OCI-LY1 (cell line): ENCODE measurements at regions not wholly inside any gene's neighbourhood (a gene's known extent, or its start where the extent isn't known, plus 50 kb on each side); places are given as distances from the start of the nearest gene placed in this dataset.

Experiments used
- H2AFZ ChIP-seq: fragments of 200-600 bp; sonication (generic), shearing (Covaris generic); 2 replicates; pipeline ENCODE4 v1.6.0; 2014; ENCODE audit warnings: antibody characterized with exemption, mild to moderate bottlenecking, low read length
- H3F3A ChIP-seq: fragments of 200-600 bp; sonication (generic), shearing (Covaris generic); 2 replicates; pipeline ENCODE4 v1.6.0; 2014; ENCODE audit warnings: mild to moderate bottlenecking, antibody characterized with exemption, low read length, moderate library complexity; ENCODE audit not compliant: insufficient read depth
- H3K27ac ChIP-seq: fragments of 200-600 bp; sonication (generic); 2 replicates; pipeline ENCODE4 v1.5.1; 2014; ENCODE audit warnings: low read length, mixed run types, mild to moderate bottlenecking, low read depth; ENCODE audit not compliant: poor library complexity, severe bottlenecking
- H3K27me3 ChIP-seq: fragments of 200-600 bp; sonication (generic); 2 replicates; pipeline ENCODE4 v1.6.0; 2014; ENCODE audit warnings: antibody characterized with exemption, mild to moderate bottlenecking, low read length, moderate library complexity; ENCODE audit not compliant: insufficient read depth
- H3K36me3 ChIP-seq: fragments of 200-600 bp; sonication (generic); 2 replicates; pipeline ENCODE4 v1.6.1; 2014; ENCODE audit warnings: mild to moderate bottlenecking, antibody characterized with exemption, low read length, moderate library complexity, mixed read lengths; ENCODE audit not compliant: insufficient read depth
- H3K4me1 ChIP-seq: fragments of 200-600 bp; sonication (generic); 2 replicates; pipeline ENCODE4 v1.5.1; 2014; ENCODE audit warnings: mild to moderate bottlenecking, low read length, moderate library complexity; ENCODE audit not compliant: insufficient read depth, severe bottlenecking
- H3K4me2 ChIP-seq: fragments of 200-600 bp; sonication (generic), shearing (Covaris generic); 2 replicates; pipeline ENCODE4 v1.6.1; 2014; ENCODE audit warnings: low read length
- H3K4me3 ChIP-seq: fragments of 200-600 bp; sonication (generic); 2 replicates; pipeline ENCODE4 v1.5.1; 2014; ENCODE audit warnings: low read length, low read depth, mild to moderate bottlenecking, mixed read lengths; ENCODE audit not compliant: poor library complexity, severe bottlenecking
- H3K79me2 ChIP-seq: fragments of 200-600 bp; shearing (Covaris generic); 2 replicates; pipeline ENCODE4 v1.6.1; 2016; ENCODE audit warnings: mixed run types, low read length, mixed read lengths; ENCODE audit not compliant: insufficient read depth
- H3K9ac ChIP-seq: fragments of 200-600 bp; sonication (generic), shearing (Covaris generic); 2 replicates; pipeline ENCODE4 v1.6.1; 2014; ENCODE audit warnings: mild to moderate bottlenecking, low read length, mixed read lengths
- H3K9me2 ChIP-seq: fragments of 200-600 bp; sonication (generic), shearing (Covaris generic); 2 replicates; pipeline ENCODE4 v1.6.1; 2014; ENCODE audit warnings: low read depth, mild to moderate bottlenecking, low read length, mixed read lengths
- H3K9me3 ChIP-seq: fragments of 200-600 bp; shearing (Covaris generic); 2 replicates; pipeline ENCODE4 v1.6.1; 2014; ENCODE audit warnings: low read length, mixed read lengths
- H4K20me1 ChIP-seq: fragments of 200-600 bp; sonication (generic), shearing (Covaris generic); 2 replicates; pipeline ENCODE4 v1.6.0; 2016; ENCODE audit warnings: mild to moderate bottlenecking, low read length; ENCODE audit not compliant: insufficient read depth
- CTCF ChIP-seq: fragments of 200-600 bp; sonication (generic), shearing (Covaris generic); IDR thresholded peaks from 2 replicates; pipeline ENCODE4 v1.5.1; 2017; ENCODE audit warnings: mild to moderate bottlenecking, antibody characterized with exemption, low read length, moderate library complexity, mixed read lengths
- EZH2 ChIP-seq: fragments of 200-600 bp; sonication (generic), shearing (Covaris generic); IDR thresholded peaks from 2 replicates; pipeline ENCODE4 v1.8.0; 2017; ENCODE audit warnings: borderline replicate concordance, mixed run types, mild to moderate bottlenecking, antibody characterized with exemption, low read length, moderate library complexity, mixed read lengths

- H3K9me2 ChIP-seq = no peaks in the 10 kb centered on the region
- H2AFZ ChIP-seq = no peak overlapping the region
- H3K4me1 ChIP-seq = no peaks in the 10 kb centered on the region
Measured at GRCh38 chr2:241924069-241924908, 54.8 kb downstream of the RTP5 start.

GRCh38 chr2:241924909-241925250, 55.4 kb downstream of the RTP5 start:
- Histone ChIP-seq H3F3A (no peaks in the 10 kb centered on the region), H3K36me3 (no peaks in the 10 kb centered on the region), H3K9me3 (no peaks in the 10 kb centered on the region), H2AFZ (no peak overlapping the region), H3K4me3 (no peak overlapping the region), H4K20me1 (no peaks in the 10 kb centered on the region), H3K4me1 (no peaks in the 10 kb centered on the region), H3K27ac (no peak overlapping the region), H3K4me2 (no peak overlapping the region), H3K79me2 (no peaks in the 10 kb centered on the region), H3K27me3 (no peaks in the 10 kb centered on the region), H3K9me2 (no peaks in the 10 kb centered on the region), H3K9ac (no peak overlapping the region)
- TF ChIP-seq CTCF = no peak
- no peak for TF ChIP-seq EZH2

More at GRCh38 chr2:241924069-241924908, 54.8 kb downstream of the RTP5 start:
- Histone ChIP-seq H3K9ac (no peak overlapping the region), H4K20me1 (no peaks in the 10 kb centered on the region), H3F3A (no peaks in the 10 kb centered on the region), H3K4me2 (no peak overlapping the region), H3K9me3 (no peaks in the 10 kb centered on the region), H3K4me3 (no peak overlapping the region), H3K79me2 (no peaks in the 10 kb centered on the region), H3K36me3 (no peaks in the 10 kb centered on the region), H3K27me3 (no peaks in the 10 kb centered on the region), H3K27ac (no peak overlapping the region)
- no peak for TF ChIP-seq CTCF
- TF ChIP-seq EZH2 = no peak

- no peak overlapping the region for H2AFZ ChIP-seq
- H3K36me3 ChIP-seq = no peaks in the 10 kb centered on the region
- H3K9me2 ChIP-seq = no peaks in the 10 kb centered on the region
- H3K4me2 ChIP-seq = no peak overlapping the region
- H3K4me1 ChIP-seq = no peaks in the 10 kb centered on the region
- H3K9me3 ChIP-seq = no peaks in the 10 kb centered on the region
- H3K27me3 ChIP-seq = no peaks in the 10 kb centered on the region
- TF ChIP-seq CTCF = no peak
- TF ChIP-seq EZH2 = no peak
- H3K4me3 ChIP-seq = no peak overlapping the region
- no peak overlapping the region for H3K27ac ChIP-seq
- H3K9ac ChIP-seq = no peak overlapping the region
- H4K20me1 ChIP-seq = no peaks in the 10 kb centered on the region
- H3K79me2 ChIP-seq = no peaks in the 10 kb centered on the region
- no peaks in the 10 kb centered on the region for H3F3A ChIP-seq
Measured at GRCh38 chr2:241925277-241925676, 55.7 kb downstream of the RTP5 start.
